Panc1 (cell line): ENCODE measurements at regions not wholly inside any gene's neighbourhood (a gene's known extent, or its start where the extent isn't known, plus 50 kb on each side); places are given as distances from the start of the nearest gene placed in this dataset.

Source experiments
- ATAC-seq: fragments of 200-7000 bp; cut with Tn5 transposase; 2 replicates; pipeline ENCODE4 v1.9.1; 2020; ENCODE audit warnings: mild to moderate bottlenecking, moderate library complexity
- BruUV-seq: library from RNA; stranded (reverse); fragments of 400-500 nt; replicated peaks from 2 replicates; lab custom pipeline; 2021; lab: Mats Ljungman, UMichigan
- CTCF ChIA-PET: fragments of 300-600 bp; sonication (Branson Sonifier 250); formaldehyde crosslinking; loops from one replicate; lab custom pipeline; 2022; ENCODE audit warnings: antibody characterized with exemption; lab: Charles Lee
- POLR2A ChIA-PET: fragments of 300-600 bp; sonication (Branson Sonifier 250); formaldehyde crosslinking; loops from one replicate; lab custom pipeline; 2022; ENCODE audit warnings: antibody characterized with exemption; lab: Charles Lee
- DNase-seq: peaks from one replicate; pipeline ENCODE4 v3.0.0-alpha.2; 2010; ENCODE audit warnings: low read depth, low spot score
- H3K27ac ChIP-seq: 2 replicates; pipeline ENCODE4 v1.5.1; 2011; ENCODE audit warnings: mild to moderate bottlenecking, low read length, inconsistent platforms
- H3K27me3 ChIP-seq: fragments of 200-500 bp; sonication (Bioruptor generic); 2 replicates; pipeline ENCODE4 v1.6.0; 2014; ENCODE audit warnings: low read length, inconsistent platforms; ENCODE audit not compliant: control insufficient read depth, insufficient read depth
- H3K36me3 ChIP-seq: fragments of 200-500 bp; sonication (Bioruptor generic); 2 replicates; pipeline ENCODE4 v1.5.1; 2014; ENCODE audit warnings: inconsistent platforms, mild to moderate bottlenecking, low read length, moderate library complexity; ENCODE audit not compliant: control insufficient read depth, insufficient read depth
- H3K4me1 ChIP-seq: 2 replicates; pipeline ENCODE4 v1.5.1; 2011; ENCODE audit warnings: inconsistent platforms, mild to moderate bottlenecking, low read length, moderate library complexity; ENCODE audit not compliant: control insufficient read depth, insufficient read depth
- H3K4me3 ChIP-seq, 2 experiments: 2 replicates each; pipeline ENCODE4 v1.5.1; 2011 to 2012; ENCODE audit warnings: low read depth in 2 of 2, low read length in 2 of 2, mild to moderate bottlenecking in 2 of 2, inconsistent platforms in 1 of 2, moderate library complexity in 1 of 2
- H3K9me3 ChIP-seq: fragments of 200-500 bp; sonication (Bioruptor generic); 2 replicates; pipeline ENCODE4 v1.5.1; 2014; ENCODE audit warnings: low read depth, mild to moderate bottlenecking, inconsistent platforms, low read length, moderate library complexity; ENCODE audit not compliant: control insufficient read depth, insufficient read depth
- POLR2AphosphoS5 ChIP-seq: IDR thresholded peaks from 2 replicates; pipeline ENCODE4 v1.6.1; 2012; ENCODE audit warnings: mild to moderate bottlenecking, low read depth, low read length, moderate library complexity
- SIN3A ChIP-seq: IDR thresholded peaks from 2 replicates; pipeline ENCODE4 v1.6.1; 2012; ENCODE audit warnings: low read depth, mild to moderate bottlenecking, low read length, moderate library complexity, borderline replicate concordance; ENCODE audit not compliant: insufficient read depth
- TCF7L2 ChIP-seq: IDR thresholded peaks from 2 replicates; pipeline ENCODE4 v1.6.1; 2011; ENCODE audit warnings: mild to moderate bottlenecking, low read depth, low read length, inconsistent platforms
- in situ Hi-C: cut with HindIII; loops from 2 replicates; pipeline ENCODE4 v1.10.0; 2016; ENCODE audit warnings: low sequenced_read_pairs, low pct_unique_long_range_greater_than_20kb
- intact Hi-C: fragments of 100-400 bp; cut with micrococcal nuclease; formaldehyde crosslinking; loops from one replicate; pipeline ENCODE4 v1.10.0; 2022; ENCODE audit not compliant: unreplicated experiment
- TF ChIP-seq, protein P1 (sequence below): fragments of 450-650 bp; IDR thresholded peaks from 2 replicates; pipeline ENCODE4 v1.5.1; 2017; ENCODE audit warnings: mild to moderate bottlenecking
- TF ChIP-seq, protein P2 (sequence below), 2 experiments: IDR thresholded peaks; 2 replicates each; pipeline ENCODE4 v1.6.1; 2011 to 2012; ENCODE audit warnings: low read depth in 2 of 2, control low read depth in 1 of 2, low read length in 1 of 2, mild to moderate bottlenecking in 1 of 2, moderate library complexity in 1 of 2; ENCODE audit not compliant: insufficient read depth in 1 of 2

DNA sequence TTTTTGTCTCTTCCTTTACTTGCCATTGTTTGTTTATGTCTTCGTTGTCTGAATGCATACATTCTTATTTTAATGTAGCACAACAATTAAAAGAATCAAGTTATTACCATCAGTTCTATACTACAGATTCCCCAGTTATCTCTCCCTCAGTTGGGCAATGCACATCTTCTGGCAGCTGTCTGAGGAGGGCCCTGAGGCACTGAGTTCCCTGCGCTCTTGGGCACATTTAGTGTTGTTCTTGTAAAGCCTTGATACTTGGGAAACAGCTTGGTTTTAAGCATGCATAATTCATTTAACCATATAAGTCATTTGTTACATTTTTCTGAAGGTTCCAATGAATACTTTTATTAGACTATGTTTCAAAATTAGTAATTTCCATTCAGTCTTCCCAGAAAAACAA is 117.9 kb downstream of the C6orf118 start:
- H3K36me3 ChIP-seq: no peaks in the 10 kb centered on the region
- H3K9me3 ChIP-seq: no peaks in the 10 kb centered on the region
- no TSS peak for BruUV-seq
- ChIA-PET CTCF (no interaction called here), POLR2A (no interaction called here)
- intact Hi-C loops: no loop called here
- no peaks in the 10 kb centered on the region for H3K4me1 ChIP-seq
- DNase-seq (no peak), ATAC-seq (no peak)
- TF ChIP-seq, protein P1, sequence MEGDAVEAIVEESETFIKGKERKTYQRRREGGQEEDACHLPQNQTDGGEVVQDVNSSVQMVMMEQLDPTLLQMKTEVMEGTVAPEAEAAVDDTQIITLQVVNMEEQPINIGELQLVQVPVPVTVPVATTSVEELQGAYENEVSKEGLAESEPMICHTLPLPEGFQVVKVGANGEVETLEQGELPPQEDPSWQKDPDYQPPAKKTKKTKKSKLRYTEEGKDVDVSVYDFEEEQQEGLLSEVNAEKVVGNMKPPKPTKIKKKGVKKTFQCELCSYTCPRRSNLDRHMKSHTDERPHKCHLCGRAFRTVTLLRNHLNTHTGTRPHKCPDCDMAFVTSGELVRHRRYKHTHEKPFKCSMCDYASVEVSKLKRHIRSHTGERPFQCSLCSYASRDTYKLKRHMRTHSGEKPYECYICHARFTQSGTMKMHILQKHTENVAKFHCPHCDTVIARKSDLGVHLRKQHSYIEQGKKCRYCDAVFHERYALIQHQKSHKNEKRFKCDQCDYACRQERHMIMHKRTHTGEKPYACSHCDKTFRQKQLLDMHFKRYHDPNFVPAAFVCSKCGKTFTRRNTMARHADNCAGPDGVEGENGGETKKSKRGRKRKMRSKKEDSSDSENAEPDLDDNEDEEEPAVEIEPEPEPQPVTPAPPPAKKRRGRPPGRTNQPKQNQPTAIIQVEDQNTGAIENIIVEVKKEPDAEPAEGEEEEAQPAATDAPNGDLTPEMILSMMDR: no peak
- TF ChIP-seq POLR2AphosphoS5 (no peak), TCF7L2 (no peak), SIN3A (no peak)
- TF ChIP-seq, protein P2, sequence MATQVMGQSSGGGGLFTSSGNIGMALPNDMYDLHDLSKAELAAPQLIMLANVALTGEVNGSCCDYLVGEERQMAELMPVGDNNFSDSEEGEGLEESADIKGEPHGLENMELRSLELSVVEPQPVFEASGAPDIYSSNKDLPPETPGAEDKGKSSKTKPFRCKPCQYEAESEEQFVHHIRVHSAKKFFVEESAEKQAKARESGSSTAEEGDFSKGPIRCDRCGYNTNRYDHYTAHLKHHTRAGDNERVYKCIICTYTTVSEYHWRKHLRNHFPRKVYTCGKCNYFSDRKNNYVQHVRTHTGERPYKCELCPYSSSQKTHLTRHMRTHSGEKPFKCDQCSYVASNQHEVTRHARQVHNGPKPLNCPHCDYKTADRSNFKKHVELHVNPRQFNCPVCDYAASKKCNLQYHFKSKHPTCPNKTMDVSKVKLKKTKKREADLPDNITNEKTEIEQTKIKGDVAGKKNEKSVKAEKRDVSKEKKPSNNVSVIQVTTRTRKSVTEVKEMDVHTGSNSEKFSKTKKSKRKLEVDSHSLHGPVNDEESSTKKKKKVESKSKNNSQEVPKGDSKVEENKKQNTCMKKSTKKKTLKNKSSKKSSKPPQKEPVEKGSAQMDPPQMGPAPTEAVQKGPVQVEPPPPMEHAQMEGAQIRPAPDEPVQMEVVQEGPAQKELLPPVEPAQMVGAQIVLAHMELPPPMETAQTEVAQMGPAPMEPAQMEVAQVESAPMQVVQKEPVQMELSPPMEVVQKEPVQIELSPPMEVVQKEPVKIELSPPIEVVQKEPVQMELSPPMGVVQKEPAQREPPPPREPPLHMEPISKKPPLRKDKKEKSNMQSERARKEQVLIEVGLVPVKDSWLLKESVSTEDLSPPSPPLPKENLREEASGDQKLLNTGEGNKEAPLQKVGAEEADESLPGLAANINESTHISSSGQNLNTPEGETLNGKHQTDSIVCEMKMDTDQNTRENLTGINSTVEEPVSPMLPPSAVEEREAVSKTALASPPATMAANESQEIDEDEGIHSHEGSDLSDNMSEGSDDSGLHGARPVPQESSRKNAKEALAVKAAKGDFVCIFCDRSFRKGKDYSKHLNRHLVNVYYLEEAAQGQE (IDR thresholded peaks at IDR 0.05; ENCODE audit: insufficient read depth in 1 of 2, low read depth in 2 of 2, low read length in 1 of 2): no peak
- in situ Hi-C loops: no loop called here
- no peak overlapping the region for H3K4me3 ChIP-seq
- H3K27ac ChIP-seq: no peak overlapping the region
- no peaks in the 10 kb centered on the region for H3K27me3 ChIP-seq

GRCh38 chr6:165186441-165187205 is 122.8 kb downstream of the C6orf118 start:
- DNase-seq (no peak), ATAC-seq (no peak)
- H3K4me3 ChIP-seq: no peak overlapping the region
- TF ChIP-seq SIN3A (no peak), POLR2AphosphoS5 (no peak), TCF7L2 (no peak)
- TF ChIP-seq, protein P2 (IDR thresholded peaks at IDR 0.05; ENCODE audit: insufficient read depth in 1 of 2, low read depth in 2 of 2, low read length in 1 of 2): no peak
- TF ChIP-seq, protein P1: no peak
- H3K27me3 ChIP-seq: no peaks in the 10 kb centered on the region
- H3K9me3 ChIP-seq: no peaks in the 10 kb centered on the region
- no peaks in the 10 kb centered on the region for H3K4me1 ChIP-seq
- H3K27ac ChIP-seq: no peak overlapping the region
- in situ Hi-C loops (no loop called here), intact Hi-C loops (no loop called here)
- BruUV-seq: no TSS peak
- ChIA-PET CTCF (no interaction called here), POLR2A (no interaction called here)
- no peaks in the 10 kb centered on the region for H3K36me3 ChIP-seq
